DMS79 (cell line): ENCODE measurements at regions not wholly inside any gene's neighbourhood (a gene's known extent, or its start where the extent isn't known, plus 50 kb on each side); places are given as distances from the start of the nearest gene placed in this dataset.

ENCODE experiments used
- DNase-seq: peaks from one replicate; lab custom pipeline; 2025; lab: John Stamatoyannopoulos, UW

- no peak for DNase-seq
Measured at GRCh38 chr20:7080472-7080871, 313.0 kb downstream of the BMP2 start.

- no peak for DNase-seq
Measured at GRCh38 chr20:7085467-7085866, 318.0 kb downstream of the BMP2 start.

GRCh38 chr20:7087803-7088202 lies 320.3 kb downstream of the BMP2 start:
- no peak for DNase-seq

DNA sequence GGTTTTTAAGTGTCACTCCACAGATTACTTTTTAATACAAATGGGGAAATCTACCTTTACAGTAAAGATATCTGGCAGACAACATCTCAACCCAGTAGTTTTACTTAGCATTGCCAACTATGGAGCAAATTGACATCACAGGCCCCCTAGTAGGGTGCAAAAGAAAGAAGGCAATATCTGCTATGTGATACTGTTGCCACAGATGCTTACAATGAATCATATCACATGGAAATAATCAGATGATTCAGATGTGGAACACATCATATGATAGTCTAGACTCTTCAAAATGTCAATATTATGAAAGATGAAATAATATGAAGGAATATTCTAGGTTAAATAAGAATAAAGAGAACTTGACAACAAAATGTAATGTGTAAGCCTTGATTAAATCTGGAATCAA lies 322.5 kb downstream of the BMP2 start:
- no peak for DNase-seq

DNA sequence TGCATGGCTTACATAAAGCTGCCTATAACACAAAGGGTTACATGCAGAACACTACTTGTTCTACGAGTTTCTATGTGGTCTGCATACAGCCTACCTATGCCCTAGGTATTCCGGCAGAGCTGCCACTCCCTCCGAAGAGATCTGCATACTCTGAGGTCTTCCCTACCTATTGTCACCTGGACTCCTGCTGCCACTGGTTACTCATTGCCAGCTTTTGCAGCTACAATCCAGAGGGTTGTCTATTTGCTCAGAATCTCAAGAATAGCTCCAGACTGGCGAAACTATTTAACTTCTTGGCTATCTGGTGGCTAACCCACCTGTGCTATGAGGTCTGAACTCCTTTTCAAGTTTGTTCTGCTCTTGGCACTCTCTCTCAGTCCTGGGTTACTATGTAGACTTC lies 323.3 kb downstream of the BMP2 start:
- no peak for DNase-seq

GRCh38 chr20:7091655-7092054 lies 324.2 kb downstream of the BMP2 start:
- no peak for DNase-seq

DNA sequence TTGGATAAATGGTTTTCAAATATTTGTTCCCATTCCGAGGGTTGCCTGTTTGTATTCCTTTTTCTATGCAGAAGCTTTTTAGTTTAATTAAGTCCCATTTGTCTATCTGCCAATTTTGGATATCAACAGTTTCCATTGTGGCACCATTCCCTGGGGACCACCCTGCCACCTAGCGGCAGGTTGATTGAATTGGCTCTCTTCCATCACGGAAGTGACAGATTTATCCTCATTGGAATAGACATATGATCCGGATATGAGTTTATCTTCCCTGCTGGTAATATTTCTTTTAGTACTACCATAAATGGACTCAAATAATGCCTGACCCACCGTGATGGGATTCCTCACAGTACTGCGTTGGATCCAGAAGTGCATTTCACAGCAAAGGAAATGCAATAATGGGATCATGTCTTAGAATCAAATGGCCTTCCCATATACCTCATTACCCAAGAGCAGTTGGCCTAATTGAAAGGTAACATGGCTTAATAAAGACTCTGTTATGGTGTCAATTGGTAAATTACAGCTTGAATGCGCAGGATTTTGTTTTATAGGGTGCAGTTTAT lies 327.0 kb downstream of the BMP2 start:
- no peak for DNase-seq

- DNase-seq = no peak
Measured at GRCh38 chr20:7106910-7107309, 339.4 kb downstream of the BMP2 start.

GRCh38 chr20:7108929-7109328 lies 341.4 kb downstream of the BMP2 start:
- DNase-seq = no peak

GRCh38 chr20:7113577-7114466 lies 346.3 kb downstream of the BMP2 start:
- DNase-seq = no peak

GRCh38 chr20:7123457-7123856 lies 356.0 kb downstream of the BMP2 start:
- no peak for DNase-seq

GRCh38 chr20:7124120-7124519 lies 356.6 kb downstream of the BMP2 start:
- no peak for DNase-seq

GRCh38 chr20:7136886-7137285 lies 369.4 kb downstream of the BMP2 start:
- no peak for DNase-seq

DNA sequence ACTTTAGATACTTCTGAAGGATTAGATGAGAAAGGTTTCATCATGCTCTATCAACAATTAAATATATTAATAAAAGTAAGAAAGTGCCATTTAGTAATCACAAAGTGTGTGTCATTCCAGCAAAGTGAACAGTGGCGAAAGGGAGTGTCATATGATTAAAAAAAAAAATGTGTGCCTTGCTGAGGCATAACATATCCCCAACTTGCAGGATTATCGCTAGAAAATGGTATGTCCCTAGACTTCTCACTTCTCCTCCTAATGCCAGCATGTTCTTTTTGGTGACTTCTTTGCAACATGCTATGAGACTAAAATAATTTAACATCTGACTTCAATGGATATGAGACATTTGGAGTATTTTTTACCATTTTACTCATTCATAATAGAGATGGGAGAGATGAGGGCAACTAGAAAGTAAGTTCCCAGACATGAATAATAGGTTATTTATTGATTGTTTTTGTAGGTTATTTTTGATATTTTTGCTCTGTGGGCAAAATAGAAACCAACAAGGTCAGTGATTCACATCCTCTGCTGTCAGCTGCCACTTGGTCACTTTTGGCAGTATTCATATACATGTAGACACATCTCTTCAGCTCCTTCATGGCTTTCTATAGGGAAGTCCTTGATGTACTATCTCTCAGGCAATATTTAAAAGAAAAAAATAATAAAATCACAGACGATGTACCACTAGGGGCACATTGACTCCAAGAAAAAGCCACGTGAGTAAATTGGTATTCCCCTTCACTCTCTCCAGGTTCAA lies 370.1 kb downstream of the BMP2 start:
- DNase-seq = no peak

DNA sequence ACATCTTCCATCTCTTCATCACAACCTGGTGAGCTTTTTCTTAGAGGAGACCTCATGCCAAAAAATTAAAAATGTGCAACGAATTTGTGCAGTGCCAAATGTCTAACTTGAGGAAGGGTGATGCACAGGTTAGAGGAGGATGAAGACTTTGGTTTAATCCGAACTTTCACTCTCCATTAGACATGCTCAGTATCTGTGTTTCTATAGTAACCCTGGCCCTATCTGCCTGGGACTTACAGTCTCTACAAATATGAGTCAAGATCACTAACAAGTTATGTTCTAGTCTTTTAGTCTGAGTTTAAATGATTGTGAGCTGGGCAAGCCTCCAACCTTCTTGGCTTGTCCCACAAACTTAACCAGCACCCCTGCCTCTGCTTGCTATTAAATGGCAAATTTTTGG lies 377.0 kb downstream of the BMP2 start:
- DNase-seq = no peak

GRCh38 chr20:7146552-7147219 lies 379.2 kb downstream of the BMP2 start:
- no peak for DNase-seq

- no peak for DNase-seq
Measured at GRCh38 chr20:7147220-7147601, 379.7 kb downstream of the BMP2 start.

- DNase-seq = no peak
Measured at GRCh38 chr20:7151676-7152470, 384.4 kb downstream of the BMP2 start.

DNA sequence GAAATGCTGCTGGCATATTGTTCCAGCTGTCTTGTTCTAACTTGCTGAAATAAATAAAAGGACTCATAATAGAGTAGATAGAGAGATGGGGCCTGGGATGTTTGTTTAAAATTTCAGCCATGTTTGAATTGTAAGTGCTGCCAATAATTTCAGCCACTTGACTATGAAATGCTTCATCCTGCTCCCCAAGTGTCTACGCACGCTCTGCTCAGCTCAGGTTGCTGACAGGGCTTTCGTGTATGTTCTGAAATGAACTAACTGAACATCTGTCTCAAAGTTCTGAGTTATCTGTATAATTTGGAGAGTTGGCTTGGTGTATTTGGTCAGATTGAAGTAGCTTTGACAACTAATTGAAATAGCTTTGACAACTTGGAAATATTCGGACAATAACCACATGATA lies 387.8 kb downstream of the BMP2 start:
- peak; percentile 29 for DNase-seq

GRCh38 chr20:7155794-7156193 lies 388.3 kb downstream of the BMP2 start:
- DNase-seq = no peak

DNA sequence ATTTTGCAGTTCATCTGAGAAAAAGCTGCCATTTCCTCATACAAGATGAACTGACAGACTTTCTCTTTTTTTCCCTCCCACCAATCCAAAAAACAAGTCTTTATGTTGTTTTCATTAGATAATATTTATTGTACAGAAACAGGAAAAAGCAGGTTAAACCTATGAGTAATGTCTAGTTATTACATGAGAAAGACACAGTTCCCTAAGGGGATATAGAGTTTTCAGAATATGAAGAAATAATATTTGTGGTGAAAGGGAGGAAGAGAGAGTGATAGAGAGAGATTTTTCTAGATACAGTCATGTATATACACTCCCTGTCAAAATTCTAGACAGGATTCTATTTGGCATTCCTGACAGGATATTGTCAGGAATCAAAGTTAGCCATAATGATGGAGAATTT lies 392.4 kb downstream of the BMP2 start:
- no peak for DNase-seq

- DNase-seq = no peak
Measured at GRCh38 chr20:7161690-7162089, 394.2 kb downstream of the BMP2 start.
